Astrocyte (in vitro differentiated cells and primary cell): ENCODE measurements at regions not wholly inside any gene's neighbourhood (a gene's known extent, or its start where the extent isn't known, plus 50 kb on each side); places are given as distances from the start of the nearest gene placed in this dataset.
"Not testable (repeated sequence)": the region's sequence is repeated elsewhere in the genome, so short reads cannot be mapped to it uniquely, and the experiment has no call there.

Experiments
- DNase-seq: peaks from one replicate; pipeline ENCODE4 v3.0.0-alpha.2; 2010; ENCODE audit warnings: low read depth
- FAIRE-seq: peaks from 2 replicates; lab custom pipeline; 2011; peaks lifted over from hg19 to GRCh38; lab: Jason Lieb, UNC
- H2AFZ ChIP-seq: 2 replicates; pipeline ENCODE4 v1.6.0; 2012; ENCODE audit warnings: low read depth, low read length, inconsistent platforms
- H3K27ac ChIP-seq: 2 replicates; pipeline ENCODE4 v1.5.1; 2011; ENCODE audit warnings: low read depth, low read length, inconsistent platforms
- H3K27me3 ChIP-seq: 2 replicates; pipeline ENCODE4 v1.6.0; 2011; ENCODE audit warnings: low read length, inconsistent platforms; ENCODE audit not compliant: insufficient read depth
- H3K36me3 ChIP-seq: 2 replicates; pipeline ENCODE4 v1.5.1; 2011; ENCODE audit warnings: low read length, inconsistent platforms; ENCODE audit not compliant: insufficient read depth
- H3K4me1 ChIP-seq: 2 replicates; pipeline ENCODE4 v1.5.1; 2011; ENCODE audit warnings: low read length, inconsistent platforms; ENCODE audit not compliant: insufficient read depth
- H3K4me2 ChIP-seq: 2 replicates; pipeline ENCODE4 v1.6.0; 2012; ENCODE audit warnings: low read length, inconsistent platforms
- H3K4me3 ChIP-seq: 2 replicates; pipeline ENCODE4 v1.5.1; 2011; ENCODE audit warnings: low read depth, mild to moderate bottlenecking, low read length, inconsistent platforms; ENCODE audit not compliant: insufficient read depth
- H3K79me2 ChIP-seq: 2 replicates; pipeline ENCODE4 v1.6.0; 2012; ENCODE audit warnings: mild to moderate bottlenecking, low read length, inconsistent platforms; ENCODE audit not compliant: insufficient read depth
- H3K9ac ChIP-seq: 2 replicates; pipeline ENCODE4 v1.6.0; 2012; ENCODE audit warnings: mild to moderate bottlenecking, low read length, inconsistent platforms
- H3K9me3 ChIP-seq: 2 replicates; pipeline ENCODE4 v1.5.1; 2012; ENCODE audit warnings: low read depth, mild to moderate bottlenecking, low read length, inconsistent platforms; ENCODE audit not compliant: insufficient read depth
- H4K20me1 ChIP-seq: 2 replicates; pipeline ENCODE4 v1.6.0; 2012; ENCODE audit warnings: low read length, inconsistent platforms; ENCODE audit not compliant: insufficient read depth
- H3K27ac Mint-ChIP-seq: one replicate; pipeline ENCODE4 v1.8.0; 2021; ENCODE audit warnings: mild to moderate bottlenecking, mixed read lengths; ENCODE audit not compliant: unreplicated experiment
- H3K27me3 Mint-ChIP-seq: one replicate; pipeline ENCODE4 v1.8.0; 2021; ENCODE audit warnings: low read depth, mixed read lengths; ENCODE audit not compliant: unreplicated experiment
- H3K36me3 Mint-ChIP-seq: one replicate; pipeline ENCODE4 v1.8.0; 2021; ENCODE audit warnings: low read depth, mixed read lengths; ENCODE audit not compliant: unreplicated experiment
- H3K4me1 Mint-ChIP-seq: one replicate; pipeline ENCODE4 v1.8.0; 2021; ENCODE audit warnings: low read depth, mixed read lengths; ENCODE audit not compliant: unreplicated experiment
- H3K4me3 Mint-ChIP-seq: one replicate; pipeline ENCODE4 v1.8.0; 2021; ENCODE audit warnings: mild to moderate bottlenecking, moderate library complexity, mixed read lengths; ENCODE audit not compliant: unreplicated experiment
- H3K9me3 Mint-ChIP-seq: one replicate; pipeline ENCODE4 v1.8.0; 2021; ENCODE audit warnings: mild to moderate bottlenecking, mixed read lengths; ENCODE audit not compliant: unreplicated experiment
- EZH2 ChIP-seq: IDR thresholded peaks from 2 replicates; pipeline ENCODE4 v1.6.1; 2012; ENCODE audit warnings: mild to moderate bottlenecking, low read length, inconsistent platforms; ENCODE audit not compliant: insufficient read depth
- TF ChIP-seq, protein P1 (sequence below): IDR thresholded peaks from 2 replicates; pipeline ENCODE4 v1.5.1; 2011; ENCODE audit warnings: low read depth, mild to moderate bottlenecking, inconsistent platforms, low read length, moderate library complexity; ENCODE audit not compliant: insufficient read depth

DNA sequence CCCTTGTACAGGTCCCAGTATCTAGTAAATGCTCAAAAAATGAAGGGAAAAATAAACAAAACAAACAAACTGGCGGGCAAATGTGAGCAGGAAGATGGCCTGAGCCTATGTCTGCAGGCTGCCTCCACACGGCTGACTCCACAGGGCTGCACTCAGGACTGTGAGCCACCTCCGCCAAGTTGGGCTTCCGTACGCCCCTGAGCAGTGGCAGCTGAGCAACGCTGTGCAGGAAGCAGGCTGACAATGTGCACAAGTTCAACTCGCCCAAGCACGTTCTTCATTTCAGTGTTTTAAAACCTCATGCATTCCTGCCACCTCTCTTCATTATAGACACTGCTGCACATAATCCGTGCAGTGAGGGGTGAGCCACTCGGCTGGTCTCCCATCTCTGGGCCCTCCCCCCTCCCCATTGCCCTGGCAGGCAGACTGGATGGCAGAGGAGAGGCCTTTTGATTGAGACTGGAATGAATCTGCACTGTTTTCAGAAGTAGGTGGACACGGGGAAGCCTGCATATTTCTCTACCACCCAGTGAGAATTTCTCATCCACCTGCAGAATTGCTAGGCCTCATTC lies 915.3 kb downstream of the UQCRFS1 start:
- Mint-ChIP-seq H3K4me1 (peaks cover 12% of the 10 kb centered on the region), H3K9me3 (peaks cover 3% of the 10 kb centered on the region), H3K4me3 (no peak overlapping the region), H3K27me3 (peaks cover 18% of the 10 kb centered on the region), H3K27ac (peak overlapping the region; percentile 37), H3K36me3 (no peaks in the 10 kb centered on the region)
- Histone ChIP-seq H4K20me1 (no peaks in the 10 kb centered on the region), H3K9me3 (no peaks in the 10 kb centered on the region), H3K27me3 (no peaks in the 10 kb centered on the region), H3K4me3 (no peak overlapping the region), H3K9ac (no peak overlapping the region), H3K36me3 (no peaks in the 10 kb centered on the region), H3K4me2 (no peak overlapping the region), H2AFZ (peak overlapping the region; percentile 21), H3K27ac (no peak overlapping the region), H3K4me1 (peaks cover 5% of the 10 kb centered on the region), H3K79me2 (no peaks in the 10 kb centered on the region)
- DNase-seq (no peak), FAIRE-seq (no peak)
- TF ChIP-seq EZH2, result no peak

DNA sequence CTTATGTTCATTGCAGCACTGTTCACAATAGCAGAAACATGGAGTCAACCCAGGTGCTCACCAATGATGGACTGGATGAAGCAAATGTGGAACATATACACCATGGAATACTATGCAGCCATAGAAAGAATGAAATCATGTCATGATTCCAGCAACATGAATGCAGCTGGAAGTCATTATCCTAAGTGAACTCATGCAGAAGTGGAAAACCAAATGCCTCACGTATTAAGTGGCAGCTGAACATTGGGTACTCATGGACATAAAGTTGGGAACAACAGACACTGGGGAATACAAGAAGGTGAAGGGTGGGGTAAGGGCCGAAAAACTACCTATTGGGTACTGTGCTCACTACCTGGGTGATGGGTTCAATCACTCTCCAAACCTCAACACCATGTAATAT lies 915.9 kb downstream of the UQCRFS1 start:
- H3K27ac Mint-ChIP-seq, result no peak overlapping the region

DNA sequence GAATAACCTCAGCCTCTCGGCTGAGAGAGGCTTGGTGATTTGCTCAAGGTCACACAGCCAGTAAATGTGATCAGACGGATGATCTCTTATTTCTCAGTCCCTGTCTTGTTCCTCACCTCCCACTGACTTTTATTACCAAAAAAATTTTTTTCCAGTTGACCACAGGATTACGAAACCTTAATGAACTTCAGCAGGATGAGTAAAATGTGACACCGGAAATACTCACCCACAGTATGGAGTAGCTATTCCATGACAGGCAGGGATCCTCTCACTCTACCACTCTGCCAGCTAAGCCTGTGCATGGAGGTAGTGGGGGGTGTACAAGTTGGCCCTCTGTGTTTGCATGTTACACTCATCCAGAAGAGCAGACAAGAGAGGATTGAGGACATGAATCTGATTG lies 916.4 kb downstream of the UQCRFS1 start:
- FAIRE-seq, result no peak
- H3K36me3 ChIP-seq, result no peaks in the 10 kb centered on the region
- H3K4me3 Mint-ChIP-seq, result no peak overlapping the region
- H3K27me3 ChIP-seq, result no peaks in the 10 kb centered on the region
- H3K79me2 ChIP-seq, result no peaks in the 10 kb centered on the region
- H3K4me3 ChIP-seq, result no peak overlapping the region
- H3K9ac ChIP-seq, result no peak overlapping the region
- no peak overlapping the region for H3K4me2 ChIP-seq
- no peaks in the 10 kb centered on the region for H3K9me3 ChIP-seq
- no peak overlapping the region for H2AFZ ChIP-seq
- peaks cover 19% of the 10 kb centered on the region for H3K4me1 Mint-ChIP-seq
- no peak overlapping the region for H3K27ac Mint-ChIP-seq
- peaks cover 5% of the 10 kb centered on the region for H3K4me1 ChIP-seq
- DNase-seq, result peak; percentile 56
- no peaks in the 10 kb centered on the region for H3K36me3 Mint-ChIP-seq
- peaks cover 16% of the 10 kb centered on the region for H3K27me3 Mint-ChIP-seq
- no peaks in the 10 kb centered on the region for H4K20me1 ChIP-seq
- TF ChIP-seq, protein P1, sequence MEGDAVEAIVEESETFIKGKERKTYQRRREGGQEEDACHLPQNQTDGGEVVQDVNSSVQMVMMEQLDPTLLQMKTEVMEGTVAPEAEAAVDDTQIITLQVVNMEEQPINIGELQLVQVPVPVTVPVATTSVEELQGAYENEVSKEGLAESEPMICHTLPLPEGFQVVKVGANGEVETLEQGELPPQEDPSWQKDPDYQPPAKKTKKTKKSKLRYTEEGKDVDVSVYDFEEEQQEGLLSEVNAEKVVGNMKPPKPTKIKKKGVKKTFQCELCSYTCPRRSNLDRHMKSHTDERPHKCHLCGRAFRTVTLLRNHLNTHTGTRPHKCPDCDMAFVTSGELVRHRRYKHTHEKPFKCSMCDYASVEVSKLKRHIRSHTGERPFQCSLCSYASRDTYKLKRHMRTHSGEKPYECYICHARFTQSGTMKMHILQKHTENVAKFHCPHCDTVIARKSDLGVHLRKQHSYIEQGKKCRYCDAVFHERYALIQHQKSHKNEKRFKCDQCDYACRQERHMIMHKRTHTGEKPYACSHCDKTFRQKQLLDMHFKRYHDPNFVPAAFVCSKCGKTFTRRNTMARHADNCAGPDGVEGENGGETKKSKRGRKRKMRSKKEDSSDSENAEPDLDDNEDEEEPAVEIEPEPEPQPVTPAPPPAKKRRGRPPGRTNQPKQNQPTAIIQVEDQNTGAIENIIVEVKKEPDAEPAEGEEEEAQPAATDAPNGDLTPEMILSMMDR, result no peak
- no peak for TF ChIP-seq EZH2
- peaks cover 3% of the 10 kb centered on the region for H3K9me3 Mint-ChIP-seq
- no peak overlapping the region for H3K27ac ChIP-seq

More for the DNA sequence above, 915.9 kb downstream of the UQCRFS1 start:
- Histone ChIP-seq H3K4me1 (peaks cover 5% of the 10 kb centered on the region), H3K4me3 (no peak overlapping the region), H2AFZ (no peak overlapping the region), H3K9ac (no peak overlapping the region), H3K27me3 (no peaks in the 10 kb centered on the region), H3K79me2 (no peaks in the 10 kb centered on the region), H3K9me3 (no peaks in the 10 kb centered on the region), H3K27ac (no peak overlapping the region), H3K36me3 (no peaks in the 10 kb centered on the region), H3K4me2 (no peak overlapping the region), H4K20me1 (no peaks in the 10 kb centered on the region)
- no peak for TF ChIP-seq EZH2
- FAIRE-seq (no peak), DNase-seq (peak; percentile 18)
- Mint-ChIP-seq H3K36me3 (no peaks in the 10 kb centered on the region), H3K4me1 (peaks cover 15% of the 10 kb centered on the region), H3K4me3 (no peak overlapping the region), H3K27me3 (peaks cover 19% of the 10 kb centered on the region), H3K9me3 (peaks cover 3% of the 10 kb centered on the region)

DNA sequence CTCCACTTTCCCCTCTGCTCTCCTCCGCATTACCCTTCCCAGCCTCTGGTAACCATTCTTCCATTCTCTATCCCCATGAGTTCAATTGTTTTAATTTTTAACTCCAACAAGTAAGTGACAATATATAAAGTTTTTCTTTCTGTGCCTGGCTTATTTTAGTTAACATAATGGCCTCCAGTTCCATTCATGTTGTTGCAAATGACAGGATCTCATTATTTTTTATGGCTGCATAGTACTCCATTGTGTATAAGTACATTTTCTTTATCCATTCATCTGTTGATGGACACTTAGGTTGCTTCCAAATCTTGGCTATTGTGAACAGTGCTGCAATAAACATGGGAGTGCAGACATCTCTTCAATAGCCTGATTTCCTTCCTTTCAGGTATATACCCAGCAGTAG lies 918.0 kb downstream of the UQCRFS1 start:
- H4K20me1 ChIP-seq, H3K27me3 ChIP-seq, H3K36me3 Mint-ChIP-seq, FAIRE-seq, H3K4me2 ChIP-seq, H3K4me3 Mint-ChIP-seq, H3K27ac Mint-ChIP-seq, H2AFZ ChIP-seq, H3K9me3 Mint-ChIP-seq, H3K27me3 Mint-ChIP-seq, H3K9ac ChIP-seq, H3K36me3 ChIP-seq, H3K27ac ChIP-seq, H3K79me2 ChIP-seq, H3K4me3 ChIP-seq, DNase-seq, H3K9me3 ChIP-seq: not testable (repeated sequence)
- H3K4me1 ChIP-seq, result peaks cover 11% of the 10 kb centered on the region
- peaks cover 22% of the 10 kb centered on the region for H3K4me1 Mint-ChIP-seq
